ENCODE measurements at regions not wholly inside any gene's neighbourhood (a gene's known extent, or its start where the extent isn't known, plus 50 kb on each side); places are given as distances from the start of the nearest gene placed in this dataset.

GRCh38 chr1:222114536-222115156 lies 372.8 kb upstream of the DUSP10 start:
- Histone ChIP-seq H3K27ac (ENCODE audit: low read depth, low read length) (no peak overlapping the region), H3K27me3 (ENCODE audit: insufficient read depth, low read length) (no peaks in the 10 kb centered on the region), H3K9ac (ENCODE audit: low read length) (no peak overlapping the region), H3K36me3 (ENCODE audit: insufficient read depth, low read length) (no peaks in the 10 kb centered on the region), H2AFZ (ENCODE audit: low read depth, low read length) (no peak overlapping the region), H3K4me1 (ENCODE audit: insufficient read depth, low read length) (no peaks in the 10 kb centered on the region), H3K9me3 (ENCODE audit: insufficient read depth, low read depth, low read length) (no peaks in the 10 kb centered on the region), H3K4me2 (ENCODE audit: low read length) (no peak overlapping the region), H3K4me3 (ENCODE audit: insufficient read depth, low read depth, low read length) (no peak overlapping the region), H3K79me2 (ENCODE audit: insufficient read depth, low read length) (no peaks in the 10 kb centered on the region), H4K20me1 (ENCODE audit: insufficient read depth, low read length) (no peaks in the 10 kb centered on the region)
- H3K36me3 Mint-ChIP-seq (ENCODE audit: low read depth, unreplicated experiment) = no peaks in the 10 kb centered on the region
- no peak overlapping the region for H3K27ac Mint-ChIP-seq (ENCODE audit: unreplicated experiment)
- DNase-seq (ENCODE audit: low read depth) = no peak
- no peak overlapping the region for H3K4me3 Mint-ChIP-seq (ENCODE audit: unreplicated experiment)
- H3K4me1 Mint-ChIP-seq (ENCODE audit: low read depth, unreplicated experiment) = no peaks in the 10 kb centered on the region
- no peak for FAIRE-seq
- TF ChIP-seq CTCF (IDR thresholded peaks at IDR 0.05; ENCODE audit: insufficient read depth, low read depth, low read length) (no peak), EZH2 (IDR thresholded peaks at IDR 0.05; ENCODE audit: insufficient read depth, low read length) (no peak)
- peaks cover 5% of the 10 kb centered on the region for H3K27me3 Mint-ChIP-seq (ENCODE audit: low read depth, unreplicated experiment)
- H3K9me3 Mint-ChIP-seq (ENCODE audit: unreplicated experiment) = peaks cover 3% of the 10 kb centered on the region

GRCh38 chr1:222109836-222110235 lies 367.9 kb upstream of the DUSP10 start:
- Mint-ChIP-seq H3K4me1 (ENCODE audit: low read depth, unreplicated experiment) (no peaks in the 10 kb centered on the region), H3K9me3 (ENCODE audit: unreplicated experiment) (peaks cover 5% of the 10 kb centered on the region), H3K27me3 (ENCODE audit: low read depth, unreplicated experiment) (peaks cover 12% of the 10 kb centered on the region), H3K36me3 (ENCODE audit: low read depth, unreplicated experiment) (no peaks in the 10 kb centered on the region), H3K4me3 (ENCODE audit: unreplicated experiment) (no peak overlapping the region), H3K27ac (ENCODE audit: unreplicated experiment) (no peak overlapping the region)
- FAIRE-seq = no peak
- no peaks in the 10 kb centered on the region for H3K36me3 ChIP-seq (ENCODE audit: insufficient read depth, low read length)
- no peak for TF ChIP-seq CTCF (IDR thresholded peaks at IDR 0.05; ENCODE audit: insufficient read depth, low read depth, low read length)
- no peak for TF ChIP-seq EZH2 (IDR thresholded peaks at IDR 0.05; ENCODE audit: insufficient read depth, low read length)
- no peak overlapping the region for H3K4me3 ChIP-seq (ENCODE audit: insufficient read depth, low read depth, low read length)
- peaks cover 3% of the 10 kb centered on the region for H3K27me3 ChIP-seq (ENCODE audit: insufficient read depth, low read length)
- no peaks in the 10 kb centered on the region for H4K20me1 ChIP-seq (ENCODE audit: insufficient read depth, low read length)
- H2AFZ ChIP-seq (ENCODE audit: low read depth, low read length) = no peak overlapping the region
- no peaks in the 10 kb centered on the region for H3K4me1 ChIP-seq (ENCODE audit: insufficient read depth, low read length)
- no peak overlapping the region for H3K4me2 ChIP-seq (ENCODE audit: low read length)
- H3K79me2 ChIP-seq (ENCODE audit: insufficient read depth, low read length) = no peaks in the 10 kb centered on the region
- DNase-seq (ENCODE audit: low read depth) = no peak
- no peak overlapping the region for H3K9ac ChIP-seq (ENCODE audit: low read length)
- no peak overlapping the region for H3K27ac ChIP-seq (ENCODE audit: low read depth, low read length)
- H3K9me3 ChIP-seq (ENCODE audit: insufficient read depth, low read depth, low read length) = no peaks in the 10 kb centered on the region

GRCh38 chr1:222107975-222108374 lies 366.1 kb upstream of the DUSP10 start:
- H3K4me1 ChIP-seq (ENCODE audit: insufficient read depth, low read length) = no peaks in the 10 kb centered on the region
- H3K9me3 ChIP-seq (ENCODE audit: insufficient read depth, low read depth, low read length) = no peaks in the 10 kb centered on the region
- H3K9ac ChIP-seq (ENCODE audit: low read length) = no peak overlapping the region
- H3K79me2 ChIP-seq (ENCODE audit: insufficient read depth, low read length) = no peaks in the 10 kb centered on the region
- no peak overlapping the region for H3K4me3 ChIP-seq (ENCODE audit: insufficient read depth, low read depth, low read length)
- no peaks in the 10 kb centered on the region for H3K4me1 Mint-ChIP-seq (ENCODE audit: low read depth, unreplicated experiment)
- H3K27me3 ChIP-seq (ENCODE audit: insufficient read depth, low read length) = peaks cover 3% of the 10 kb centered on the region
- TF ChIP-seq CTCF (IDR thresholded peaks at IDR 0.05; ENCODE audit: insufficient read depth, low read depth, low read length) (no peak), EZH2 (IDR thresholded peaks at IDR 0.05; ENCODE audit: insufficient read depth, low read length) (no peak)
- no peaks in the 10 kb centered on the region for H3K36me3 ChIP-seq (ENCODE audit: insufficient read depth, low read length)
- peaks cover 11% of the 10 kb centered on the region for H3K27me3 Mint-ChIP-seq (ENCODE audit: low read depth, unreplicated experiment)
- no peaks in the 10 kb centered on the region for H3K36me3 Mint-ChIP-seq (ENCODE audit: low read depth, unreplicated experiment)
- FAIRE-seq (no peak), DNase-seq (ENCODE audit: low read depth) (no peak)
- peaks cover 2% of the 10 kb centered on the region for H3K9me3 Mint-ChIP-seq (ENCODE audit: unreplicated experiment)
- no peak overlapping the region for H3K27ac Mint-ChIP-seq (ENCODE audit: unreplicated experiment)
- no peak overlapping the region for H3K27ac ChIP-seq (ENCODE audit: low read depth, low read length)
- H3K4me2 ChIP-seq (ENCODE audit: low read length) = no peak overlapping the region
- H2AFZ ChIP-seq (ENCODE audit: low read depth, low read length) = no peak overlapping the region
- no peaks in the 10 kb centered on the region for H4K20me1 ChIP-seq (ENCODE audit: insufficient read depth, low read length)
- no peak overlapping the region for H3K4me3 Mint-ChIP-seq (ENCODE audit: unreplicated experiment)
